GM06990 (cell line): ENCODE measurements at regions not wholly inside any gene's neighbourhood (a gene's known extent, or its start where the extent isn't known, plus 50 kb on each side); places are given as distances from the start of the nearest gene placed in this dataset.

ENCODE experiments used
- DNase-seq: peaks from one replicate; pipeline ENCODE4 v3.0.0-alpha.2; 2011; ENCODE audit not compliant: insufficient read length; ENCODE audit errors: extremely low read depth
- H3K27me3 ChIP-seq: replicated peaks from 2 replicates; pipeline ENCODE4 v1.6.0; 2011; ENCODE audit warnings: low read length; ENCODE audit not compliant: control insufficient read depth, insufficient read depth
- H3K36me3 ChIP-seq: 2 replicates; pipeline ENCODE4 v1.5.1; 2011; ENCODE audit warnings: low read length; ENCODE audit not compliant: control insufficient read depth, insufficient read depth
- H3K4me3 ChIP-seq: replicated peaks from 2 replicates; pipeline ENCODE4 v1.5.1; 2011; ENCODE audit warnings: low read depth, mild to moderate bottlenecking, control low read depth, low read length
- CTCF ChIP-seq: IDR thresholded peaks from 2 replicates; pipeline ENCODE4 v1.5.1; 2011; ENCODE audit warnings: low read length, control low read depth, mild to moderate bottlenecking, inconsistent platforms; ENCODE audit not compliant: insufficient read depth, poor library complexity, severe bottlenecking

GRCh38 chr7:131224996-131225395 lies 102.7 kb upstream of the MKLN1 start:
- no peak overlapping the region for H3K4me3 ChIP-seq
- no peak for TF ChIP-seq CTCF
- DNase-seq = no peak

GRCh38 chr7:131225619-131226513 lies 101.8 kb upstream of the MKLN1 start:
- no peak overlapping the region for H3K4me3 ChIP-seq
- no peak for DNase-seq

More at GRCh38 chr7:131224996-131225395, 102.7 kb upstream of the MKLN1 start:
- no peaks in the 10 kb centered on the region for H3K36me3 ChIP-seq
- H3K27me3 ChIP-seq = no peaks in the 10 kb centered on the region

GRCh38 chr7:131226514-131226865 lies 101.2 kb upstream of the MKLN1 start:
- Histone ChIP-seq H3K27me3 (no peaks in the 10 kb centered on the region), H3K4me3 (no peak overlapping the region), H3K36me3 (no peaks in the 10 kb centered on the region)
- no peak for DNase-seq
- TF ChIP-seq CTCF = no peak

More at GRCh38 chr7:131225619-131226513, 101.8 kb upstream of the MKLN1 start:
- no peaks in the 10 kb centered on the region for H3K36me3 ChIP-seq
- TF ChIP-seq CTCF = no peak
- H3K27me3 ChIP-seq = no peaks in the 10 kb centered on the region

- H3K36me3 ChIP-seq = no peaks in the 10 kb centered on the region
- peak overlapping the region; percentile 42; the same call in 1 of the 2 replicates for H3K4me3 ChIP-seq
- peak; percentile 71 for DNase-seq
- H3K27me3 ChIP-seq = no peaks in the 10 kb centered on the region
- TF ChIP-seq CTCF = no peak
Measured at GRCh38 chr7:131231381-131232220, 96.1 kb upstream of the MKLN1 start.

GRCh38 chr7:131232768-131233167 lies 94.9 kb upstream of the MKLN1 start:
- no peak for TF ChIP-seq CTCF
- H3K36me3 ChIP-seq = no peaks in the 10 kb centered on the region
- H3K27me3 ChIP-seq = no peaks in the 10 kb centered on the region
- DNase-seq = no peak
- H3K4me3 ChIP-seq = no peak overlapping the region
